Epithelial cell of esophagus (primary cell): ENCODE measurements at regions not wholly inside any gene's neighbourhood (a gene's known extent, or its start where the extent isn't known, plus 50 kb on each side); places are given as distances from the start of the nearest gene placed in this dataset.
"Not testable (repeated sequence)": the region's sequence is repeated elsewhere in the genome, so short reads cannot be mapped to it uniquely, and the experiment has no call there.

Source experiments
- DNase-seq: peaks from one replicate; pipeline ENCODE4 v3.0.0; 2010; ENCODE audit warnings: low read depth
- H3K4me3 ChIP-seq: 2 replicates; pipeline ENCODE4 v1.5.1; 2011; ENCODE audit warnings: mild to moderate bottlenecking, low read length, control low read depth
- TF ChIP-seq, protein P1 (sequence below): IDR thresholded peaks from 2 replicates; pipeline ENCODE4 v1.5.1; 2011; ENCODE audit warnings: low read depth, mild to moderate bottlenecking, low read length, control low read depth, inconsistent platforms; ENCODE audit not compliant: insufficient read depth; ENCODE audit errors: missing control alignments

DNA sequence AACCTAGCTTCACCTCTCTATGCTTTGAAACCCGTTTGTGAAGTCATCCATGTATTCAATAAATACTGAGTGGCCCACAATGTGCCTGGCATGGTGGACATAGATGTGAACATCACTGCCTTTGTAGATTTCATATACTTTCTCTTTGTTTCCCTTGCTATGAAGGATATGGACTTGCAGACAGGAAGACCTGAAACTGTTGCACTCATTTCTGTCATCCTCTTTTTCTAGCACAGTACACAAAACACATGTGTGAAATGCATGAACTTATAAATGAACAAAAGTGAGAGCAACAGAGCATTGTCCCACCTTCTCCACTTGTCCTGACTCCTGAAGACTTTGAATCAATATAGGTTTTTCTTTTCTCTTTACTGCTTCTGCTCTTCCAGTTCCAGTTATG is 249.4 kb upstream of the LINC00305 start:
- DNase-seq = no peak
- TF ChIP-seq, protein P1, sequence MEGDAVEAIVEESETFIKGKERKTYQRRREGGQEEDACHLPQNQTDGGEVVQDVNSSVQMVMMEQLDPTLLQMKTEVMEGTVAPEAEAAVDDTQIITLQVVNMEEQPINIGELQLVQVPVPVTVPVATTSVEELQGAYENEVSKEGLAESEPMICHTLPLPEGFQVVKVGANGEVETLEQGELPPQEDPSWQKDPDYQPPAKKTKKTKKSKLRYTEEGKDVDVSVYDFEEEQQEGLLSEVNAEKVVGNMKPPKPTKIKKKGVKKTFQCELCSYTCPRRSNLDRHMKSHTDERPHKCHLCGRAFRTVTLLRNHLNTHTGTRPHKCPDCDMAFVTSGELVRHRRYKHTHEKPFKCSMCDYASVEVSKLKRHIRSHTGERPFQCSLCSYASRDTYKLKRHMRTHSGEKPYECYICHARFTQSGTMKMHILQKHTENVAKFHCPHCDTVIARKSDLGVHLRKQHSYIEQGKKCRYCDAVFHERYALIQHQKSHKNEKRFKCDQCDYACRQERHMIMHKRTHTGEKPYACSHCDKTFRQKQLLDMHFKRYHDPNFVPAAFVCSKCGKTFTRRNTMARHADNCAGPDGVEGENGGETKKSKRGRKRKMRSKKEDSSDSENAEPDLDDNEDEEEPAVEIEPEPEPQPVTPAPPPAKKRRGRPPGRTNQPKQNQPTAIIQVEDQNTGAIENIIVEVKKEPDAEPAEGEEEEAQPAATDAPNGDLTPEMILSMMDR = no peak
- no peak overlapping the region for H3K4me3 ChIP-seq

DNA sequence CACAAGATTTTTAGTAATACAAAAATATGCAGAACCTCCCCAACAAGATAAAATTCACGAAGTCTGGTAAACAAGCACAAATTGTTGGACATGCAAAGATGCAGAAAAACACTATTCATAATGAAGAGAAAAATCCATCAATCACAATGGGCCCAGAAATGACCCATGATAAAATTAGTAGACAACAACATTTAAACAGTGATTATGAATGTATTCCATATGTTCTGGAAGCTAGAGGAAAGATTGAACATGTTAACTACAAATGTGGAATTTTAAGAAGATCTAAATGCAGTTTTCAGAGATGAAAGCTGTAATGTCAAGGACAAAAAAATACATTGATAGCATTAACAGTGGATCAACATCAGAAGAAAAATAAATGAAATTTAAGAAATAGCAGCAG is 243.3 kb upstream of the LINC00305 start:
- H3K4me3 ChIP-seq = no peak overlapping the region
- TF ChIP-seq, protein P1 = no peak
- no peak for DNase-seq

DNA sequence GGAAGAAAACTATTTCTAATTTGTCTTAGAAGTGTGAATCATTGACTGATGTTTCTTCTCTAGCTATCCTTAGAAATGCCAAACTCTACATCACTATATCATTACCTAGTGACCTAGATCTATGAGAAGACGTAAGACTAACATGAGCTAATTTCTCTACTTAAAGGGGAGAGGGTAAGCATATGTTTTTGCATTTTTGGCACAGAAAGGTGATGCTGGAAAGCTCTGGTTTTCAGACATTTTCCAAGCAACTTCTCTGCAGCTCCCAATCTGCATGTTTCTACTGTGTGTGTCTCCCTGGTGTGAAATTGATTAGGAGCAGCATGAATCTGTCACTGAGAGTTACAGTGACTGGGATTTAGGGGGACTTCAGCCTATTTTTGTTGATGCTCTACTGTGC is 235.2 kb upstream of the LINC00305 start:
- H3K4me3 ChIP-seq = no peak overlapping the region
- DNase-seq = no peak
- TF ChIP-seq, protein P1 = no peak

DNA sequence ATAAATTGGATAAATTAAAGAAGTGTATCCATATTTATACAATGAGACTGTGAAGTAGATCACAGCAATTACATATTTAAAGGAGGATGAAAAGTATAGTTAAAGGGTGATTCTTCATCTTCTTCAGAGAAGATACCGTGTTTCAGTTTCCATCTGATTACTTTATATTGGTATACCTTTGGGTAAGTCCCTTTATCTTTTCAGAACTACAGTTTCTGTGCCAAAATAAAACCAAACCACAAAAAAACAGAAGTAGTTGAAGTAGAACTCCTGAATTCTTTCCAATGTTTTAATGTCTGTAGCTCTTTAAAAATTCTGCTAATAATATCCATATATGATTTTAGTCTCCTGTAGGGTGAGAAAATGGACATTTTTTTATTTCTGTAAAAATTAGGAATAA is 231.2 kb upstream of the LINC00305 start:
- no peak for DNase-seq
- no peak overlapping the region for H3K4me3 ChIP-seq
- TF ChIP-seq, protein P1 = no peak

DNA sequence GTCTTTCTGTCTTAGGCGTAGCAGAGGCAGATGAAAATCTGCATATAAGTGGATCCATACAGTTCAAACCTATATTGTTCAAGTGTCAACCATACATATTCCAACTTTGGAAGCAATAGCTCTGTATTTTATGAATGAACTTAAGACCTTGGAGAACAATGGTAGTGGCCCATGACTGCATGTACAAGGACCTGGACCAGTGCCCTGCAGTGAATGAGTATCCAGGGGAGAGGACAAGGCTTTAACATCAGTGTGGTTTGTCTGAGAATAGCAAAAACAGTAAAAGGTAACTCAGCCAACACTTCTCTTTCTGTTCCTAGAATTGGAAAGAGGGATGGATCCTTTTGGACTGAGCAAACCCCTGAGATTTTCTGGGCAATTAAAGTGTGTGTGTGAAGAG is 230.8 kb upstream of the LINC00305 start:
- TF ChIP-seq, protein P1 = no peak
- DNase-seq = no peak
- no peak overlapping the region for H3K4me3 ChIP-seq

DNA sequence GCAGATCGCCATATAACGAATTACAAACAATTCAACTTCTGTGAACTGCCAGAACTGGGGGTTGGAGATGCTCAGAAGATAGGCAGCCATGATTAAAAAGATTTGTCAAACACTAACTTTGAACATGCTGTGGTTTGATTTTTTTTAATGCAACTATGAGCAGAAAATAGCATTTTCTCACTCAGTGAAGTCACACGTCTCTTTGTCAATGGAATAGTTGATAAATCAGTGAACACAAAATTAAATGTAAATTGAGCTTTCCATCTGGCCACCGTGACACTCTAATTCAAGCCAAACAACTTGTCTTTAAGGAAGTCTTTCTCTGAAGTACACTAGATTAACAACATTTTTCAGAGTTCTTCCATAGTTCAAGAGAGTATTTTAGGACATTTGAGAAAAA is 228.6 kb upstream of the LINC00305 start:
- TF ChIP-seq, protein P1 = no peak
- no peak overlapping the region for H3K4me3 ChIP-seq
- DNase-seq = no peak

DNA sequence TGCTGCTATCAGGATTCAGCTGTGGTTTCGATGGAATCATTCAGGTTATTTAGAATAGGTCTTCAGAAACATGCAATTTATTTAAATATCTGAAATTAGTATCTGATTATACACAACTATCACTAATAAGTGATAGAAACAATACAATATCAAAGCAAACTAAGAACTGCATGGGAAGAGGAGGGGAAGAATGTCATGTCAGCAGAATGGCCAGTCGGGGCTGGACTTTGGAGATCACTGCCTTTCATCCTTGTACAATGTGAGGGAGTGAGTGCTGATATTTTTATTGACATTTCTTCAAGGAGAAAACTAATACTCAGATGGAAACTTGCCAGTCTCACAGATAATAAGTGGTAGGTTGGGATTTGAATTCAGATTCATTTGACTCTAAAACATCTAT is 224.0 kb upstream of the LINC00305 start:
- no peak for DNase-seq
- H3K4me3 ChIP-seq = no peak overlapping the region
- TF ChIP-seq, protein P1 = no peak

DNA sequence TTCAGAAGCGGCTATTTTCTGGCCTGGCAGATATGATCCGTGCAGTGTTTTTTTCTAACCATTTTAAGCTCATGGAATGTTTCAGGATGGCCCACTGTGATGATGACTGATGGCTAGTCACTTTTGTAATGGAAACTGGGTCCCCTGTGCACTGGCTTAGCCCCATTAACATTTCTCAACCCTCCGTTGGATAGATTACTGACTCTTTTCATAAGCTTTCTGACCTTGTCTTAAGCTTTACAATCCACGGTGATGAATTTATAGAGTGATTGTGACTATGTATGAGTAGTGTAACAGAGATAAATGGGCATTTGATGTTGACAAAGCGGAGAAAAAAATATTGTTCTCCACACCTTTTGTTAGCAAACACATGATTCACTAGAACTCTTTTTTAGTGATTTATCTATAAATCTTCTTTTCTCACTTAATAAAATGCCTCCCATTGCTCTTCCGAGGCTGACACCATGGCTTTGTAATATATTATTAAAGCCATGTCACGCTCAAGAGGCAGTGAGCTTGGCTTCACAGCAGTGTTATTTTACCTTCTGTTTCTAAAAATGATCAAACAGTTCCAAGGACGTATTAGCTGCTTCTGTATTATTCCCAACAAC is 221.0 kb upstream of the LINC00305 start:
- DNase-seq, H3K4me3 ChIP-seq: not testable (repeated sequence)
